Hepatocyte (in vitro differentiated cells): ENCODE measurements at regions not wholly inside any gene's neighbourhood (a gene's known extent, or its start where the extent isn't known, plus 50 kb on each side); places are given as distances from the start of the nearest gene placed in this dataset.

Experiments used
- EZH2 ChIP-seq: fragments of 200-600 bp; sonication (generic); IDR thresholded peaks from 2 replicates; pipeline ENCODE4 v1.6.1; 2016; ENCODE audit warnings: antibody characterized with exemption, mild to moderate bottlenecking, borderline replicate concordance
- TF ChIP-seq, protein P1 (sequence below): fragments of 200-600 bp; sonication (generic); IDR thresholded peaks from 2 replicates; pipeline ENCODE4 v1.5.1; 2016; ENCODE audit warnings: antibody characterized with exemption, mild to moderate bottlenecking; ENCODE audit not compliant: poor library complexity

DNA sequence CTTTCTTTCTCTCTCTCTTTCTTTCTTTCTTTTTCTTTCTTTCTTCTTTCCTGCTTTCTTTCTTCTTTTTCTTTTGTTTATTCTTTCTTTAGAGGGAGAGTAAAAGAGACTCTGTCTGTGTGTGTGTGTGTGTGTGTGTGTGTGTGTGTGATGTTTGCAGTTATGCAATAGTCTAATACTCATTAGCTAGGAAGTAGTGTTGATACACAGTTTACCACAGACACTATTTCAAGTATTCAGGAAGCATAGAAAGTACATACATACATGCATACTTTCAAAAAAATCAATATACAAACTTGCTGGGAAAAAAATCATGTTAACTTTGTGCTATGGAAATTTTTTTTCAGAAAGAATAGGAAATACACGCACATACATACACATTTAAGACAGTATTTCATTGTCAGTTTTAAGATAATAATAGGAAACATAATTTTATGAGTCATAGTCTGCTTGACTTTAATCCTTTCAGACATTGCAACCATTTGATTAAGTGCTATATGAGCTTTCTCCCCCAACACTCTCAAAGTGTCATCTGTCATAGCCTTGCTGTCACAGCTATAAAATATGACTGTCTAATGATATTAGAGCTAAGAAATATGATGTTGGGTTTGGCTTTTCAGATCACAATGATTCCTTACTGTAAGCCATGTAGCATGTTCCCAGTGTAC, 74.9 kb upstream of the EPHA3 start:
- TF ChIP-seq, protein P1, sequence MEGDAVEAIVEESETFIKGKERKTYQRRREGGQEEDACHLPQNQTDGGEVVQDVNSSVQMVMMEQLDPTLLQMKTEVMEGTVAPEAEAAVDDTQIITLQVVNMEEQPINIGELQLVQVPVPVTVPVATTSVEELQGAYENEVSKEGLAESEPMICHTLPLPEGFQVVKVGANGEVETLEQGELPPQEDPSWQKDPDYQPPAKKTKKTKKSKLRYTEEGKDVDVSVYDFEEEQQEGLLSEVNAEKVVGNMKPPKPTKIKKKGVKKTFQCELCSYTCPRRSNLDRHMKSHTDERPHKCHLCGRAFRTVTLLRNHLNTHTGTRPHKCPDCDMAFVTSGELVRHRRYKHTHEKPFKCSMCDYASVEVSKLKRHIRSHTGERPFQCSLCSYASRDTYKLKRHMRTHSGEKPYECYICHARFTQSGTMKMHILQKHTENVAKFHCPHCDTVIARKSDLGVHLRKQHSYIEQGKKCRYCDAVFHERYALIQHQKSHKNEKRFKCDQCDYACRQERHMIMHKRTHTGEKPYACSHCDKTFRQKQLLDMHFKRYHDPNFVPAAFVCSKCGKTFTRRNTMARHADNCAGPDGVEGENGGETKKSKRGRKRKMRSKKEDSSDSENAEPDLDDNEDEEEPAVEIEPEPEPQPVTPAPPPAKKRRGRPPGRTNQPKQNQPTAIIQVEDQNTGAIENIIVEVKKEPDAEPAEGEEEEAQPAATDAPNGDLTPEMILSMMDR = no peak
- no peak for TF ChIP-seq EZH2
